IMR-90 (cell line): ENCODE measurements at regions not wholly inside any gene's neighbourhood (a gene's known extent, or its start where the extent isn't known, plus 50 kb on each side); places are given as distances from the start of the nearest gene placed in this dataset.

Experiments
- CEBPB ChIP-seq: IDR thresholded peaks from 2 replicates; pipeline ENCODE4 v1.6.1; 2012; ENCODE audit warnings: low read depth, low read length, improper control_type of control experiment
- POLR2A ChIP-seq: IDR thresholded peaks from 2 replicates; pipeline ENCODE4 v1.6.1; 2012; ENCODE audit warnings: mild to moderate bottlenecking, low read depth, low read length
- TF ChIP-seq, protein P1 (sequence below): conservative IDR thresholded peaks from 2 replicates; pipeline ENCODE4 v1.5.1; 2012; ENCODE audit warnings: mild to moderate bottlenecking, low read depth, low read length, improper control_type of control experiment

- TF ChIP-seq, protein P1, sequence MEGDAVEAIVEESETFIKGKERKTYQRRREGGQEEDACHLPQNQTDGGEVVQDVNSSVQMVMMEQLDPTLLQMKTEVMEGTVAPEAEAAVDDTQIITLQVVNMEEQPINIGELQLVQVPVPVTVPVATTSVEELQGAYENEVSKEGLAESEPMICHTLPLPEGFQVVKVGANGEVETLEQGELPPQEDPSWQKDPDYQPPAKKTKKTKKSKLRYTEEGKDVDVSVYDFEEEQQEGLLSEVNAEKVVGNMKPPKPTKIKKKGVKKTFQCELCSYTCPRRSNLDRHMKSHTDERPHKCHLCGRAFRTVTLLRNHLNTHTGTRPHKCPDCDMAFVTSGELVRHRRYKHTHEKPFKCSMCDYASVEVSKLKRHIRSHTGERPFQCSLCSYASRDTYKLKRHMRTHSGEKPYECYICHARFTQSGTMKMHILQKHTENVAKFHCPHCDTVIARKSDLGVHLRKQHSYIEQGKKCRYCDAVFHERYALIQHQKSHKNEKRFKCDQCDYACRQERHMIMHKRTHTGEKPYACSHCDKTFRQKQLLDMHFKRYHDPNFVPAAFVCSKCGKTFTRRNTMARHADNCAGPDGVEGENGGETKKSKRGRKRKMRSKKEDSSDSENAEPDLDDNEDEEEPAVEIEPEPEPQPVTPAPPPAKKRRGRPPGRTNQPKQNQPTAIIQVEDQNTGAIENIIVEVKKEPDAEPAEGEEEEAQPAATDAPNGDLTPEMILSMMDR, result peak; percentile 35
- TF ChIP-seq POLR2A (no peak), CEBPB (no peak)
Measured at GRCh38 chrX:35380808-35381700, 417.1 kb upstream of the MAGEB16 start.
